ENCODE measurements at regions not wholly inside any gene's neighbourhood (a gene's known extent, or its start where the extent isn't known, plus 50 kb on each side); places are given as distances from the start of the nearest gene placed in this dataset.

- DNase-seq, result no peak
- TF ChIP-seq CTCF (IDR thresholded peaks at IDR 0.05; ENCODE audit: unreplicated experiment), result no peak
- no TSS peak for BruUV-seq (replicated peaks)
- no peak overlapping the region for H3K4me3 Mint-ChIP-seq (ENCODE audit: low read depth, unreplicated experiment)
- H3K36me3 Mint-ChIP-seq (ENCODE audit: insufficient read depth, unreplicated experiment), result no peaks in the 10 kb centered on the region
- H3K27me3 Mint-ChIP-seq (ENCODE audit: unreplicated experiment), result peaks cover 22% of the 10 kb centered on the region
- no peaks in the 10 kb centered on the region for H3K9me3 Mint-ChIP-seq (ENCODE audit: low read depth, unreplicated experiment)
- intact Hi-C loops (cut with micrococcal nuclease; ENCODE audit: unreplicated experiment), result no loop called here
- CTCF ChIA-PET, result no interaction called here
- H3K4me1 Mint-ChIP-seq (ENCODE audit: low read depth, unreplicated experiment), result no peaks in the 10 kb centered on the region
- H3K27ac Mint-ChIP-seq (ENCODE audit: unreplicated experiment), result no peak overlapping the region
Observed at GRCh38 chr2:234334151-234334550, 162.7 kb downstream of the ARL4C start.

- Mint-ChIP-seq H3K36me3 (ENCODE audit: insufficient read depth, unreplicated experiment) (no peaks in the 10 kb centered on the region), H3K9me3 (ENCODE audit: low read depth, unreplicated experiment) (no peaks in the 10 kb centered on the region), H3K4me1 (ENCODE audit: low read depth, unreplicated experiment) (no peaks in the 10 kb centered on the region), H3K27me3 (ENCODE audit: unreplicated experiment) (peaks cover 22% of the 10 kb centered on the region), H3K27ac (ENCODE audit: unreplicated experiment) (no peak overlapping the region), H3K4me3 (ENCODE audit: low read depth, unreplicated experiment) (no peak overlapping the region)
- no peak for DNase-seq
- intact Hi-C loops (cut with micrococcal nuclease; ENCODE audit: unreplicated experiment), result no loop called here
- CTCF ChIA-PET, result no interaction called here
- no peak for TF ChIP-seq CTCF (IDR thresholded peaks at IDR 0.05; ENCODE audit: unreplicated experiment)
- no TSS peak for BruUV-seq (replicated peaks)
Observed at GRCh38 chr2:234333168-234334130, 163.4 kb downstream of the ARL4C start.

GRCh38 chr2:234331966-234332365, 164.9 kb downstream of the ARL4C start:
- peaks cover 22% of the 10 kb centered on the region for H3K27me3 Mint-ChIP-seq (ENCODE audit: unreplicated experiment)
- H3K9me3 Mint-ChIP-seq (ENCODE audit: low read depth, unreplicated experiment), result no peaks in the 10 kb centered on the region
- no peak overlapping the region for H3K4me3 Mint-ChIP-seq (ENCODE audit: low read depth, unreplicated experiment)
- intact Hi-C loops (cut with micrococcal nuclease; ENCODE audit: unreplicated experiment), result no loop called here
- H3K27ac Mint-ChIP-seq (ENCODE audit: unreplicated experiment), result no peak overlapping the region
- no peak for TF ChIP-seq CTCF (IDR thresholded peaks at IDR 0.05; ENCODE audit: unreplicated experiment)
- H3K36me3 Mint-ChIP-seq (ENCODE audit: insufficient read depth, unreplicated experiment), result no peaks in the 10 kb centered on the region
- DNase-seq, result no peak
- CTCF ChIA-PET, result no interaction called here
- H3K4me1 Mint-ChIP-seq (ENCODE audit: low read depth, unreplicated experiment), result no peaks in the 10 kb centered on the region
- BruUV-seq (replicated peaks), result no TSS peak

- no peaks in the 10 kb centered on the region for H3K36me3 Mint-ChIP-seq (ENCODE audit: insufficient read depth, unreplicated experiment)
- no peak overlapping the region for H3K4me3 Mint-ChIP-seq (ENCODE audit: low read depth, unreplicated experiment)
- no peak for TF ChIP-seq CTCF (IDR thresholded peaks at IDR 0.05; ENCODE audit: unreplicated experiment)
- DNase-seq, result no peak
- CTCF ChIA-PET, result no interaction called here
- H3K27ac Mint-ChIP-seq (ENCODE audit: unreplicated experiment), result no peak overlapping the region
- no peaks in the 10 kb centered on the region for H3K4me1 Mint-ChIP-seq (ENCODE audit: low read depth, unreplicated experiment)
- no peaks in the 10 kb centered on the region for H3K9me3 Mint-ChIP-seq (ENCODE audit: low read depth, unreplicated experiment)
- no TSS peak for BruUV-seq (replicated peaks)
- peaks cover 22% of the 10 kb centered on the region for H3K27me3 Mint-ChIP-seq (ENCODE audit: unreplicated experiment)
- intact Hi-C loops (cut with micrococcal nuclease; ENCODE audit: unreplicated experiment), result no loop called here
Observed at GRCh38 chr2:234331566-234331965, 165.3 kb downstream of the ARL4C start.

Data from Calu3 (cell line).